ENCODE measurements at regions not wholly inside any gene's neighbourhood (a gene's known extent, or its start where the extent isn't known, plus 50 kb on each side); places are given as distances from the start of the nearest gene placed in this dataset.

- H3K4me1 ChIP-seq = no peaks in the 10 kb centered on the region
Measured at GRCh38 chr3:95775486-95776094, 1038.8 kb upstream of the EPHA6 start.

GRCh38 chr3:95781598-95781997 lies 1032.8 kb upstream of the EPHA6 start:
- H3K4me1 ChIP-seq = no peaks in the 10 kb centered on the region
- H3K4me3 ChIP-seq (replicated peaks in 1 of 3) = no peak overlapping the region
- intact Hi-C loops (cut with DNase I) = no loop called here

More at GRCh38 chr3:95775486-95776094, 1038.8 kb upstream of the EPHA6 start:
- intact Hi-C loops (cut with DNase I) = no loop called here
- Histone ChIP-seq H3K27ac (no peak overlapping the region), H3K27me3 (no peaks in the 10 kb centered on the region), H3K36me3 (no peaks in the 10 kb centered on the region), H3K9me3 (no peaks in the 10 kb centered on the region), H3K4me3 (replicated peaks in 1 of 3) (no peak overlapping the region)
- 78 to 87% methylated on average over 5 of the region's 5 CpGs for WGBS, 2 donors
- DNase-seq = no peak
- TF ChIP-seq POLR2A (IDR thresholded peaks at IDR 0.05) = no peak
- TF ChIP-seq CTCF (IDR thresholded peaks at IDR 0.05) = no peak

DNA sequence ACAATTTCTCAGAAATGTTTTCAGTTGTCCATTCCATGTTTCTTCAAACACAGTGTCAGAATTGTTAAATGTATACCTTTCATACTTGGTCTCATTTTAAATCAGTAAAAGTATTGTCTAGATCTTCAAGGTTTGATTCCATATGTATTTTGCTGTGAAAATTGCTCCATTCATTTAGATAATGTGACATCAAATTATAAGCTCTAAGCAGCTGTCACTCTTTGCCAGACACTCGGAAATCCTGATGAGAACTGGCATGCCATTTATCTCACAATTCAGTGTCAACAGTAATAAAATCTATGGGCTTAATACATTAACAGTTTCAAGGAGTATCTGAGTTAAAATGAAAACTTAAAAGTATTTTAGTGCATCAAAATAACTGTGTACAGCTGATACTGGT lies 1025.3 kb upstream of the EPHA6 start:
- Histone ChIP-seq H3K4me1 (no peaks in the 10 kb centered on the region), H3K27ac (no peak overlapping the region), H3K27me3 (no peaks in the 10 kb centered on the region), H3K36me3 (no peaks in the 10 kb centered on the region), H3K4me3 (replicated peaks in 1 of 3) (no peak overlapping the region), H3K9me3 (no peaks in the 10 kb centered on the region)
- intact Hi-C loops (cut with DNase I) = no loop called here
- no peak for TF ChIP-seq CTCF (IDR thresholded peaks at IDR 0.05)
- no peak for TF ChIP-seq POLR2A (IDR thresholded peaks at IDR 0.05)
- WGBS, 2 donors = 84 to 89% methylated on average over 1 of the region's 1 CpG
- no peak for DNase-seq

More at GRCh38 chr3:95781598-95781997, 1032.8 kb upstream of the EPHA6 start:
- H3K36me3 ChIP-seq = no peaks in the 10 kb centered on the region
- H3K27me3 ChIP-seq = no peaks in the 10 kb centered on the region
- TF ChIP-seq POLR2A (IDR thresholded peaks at IDR 0.05) (no peak), CTCF (IDR thresholded peaks at IDR 0.05) (no peak)
- DNase-seq = no peak
- H3K27ac ChIP-seq = no peak overlapping the region
- no peaks in the 10 kb centered on the region for H3K9me3 ChIP-seq

- TF ChIP-seq POLR2A (IDR thresholded peaks at IDR 0.05) (no peak), CTCF (IDR thresholded peaks at IDR 0.05) (no peak)
- H3K4me3 ChIP-seq (replicated peaks in 1 of 3) = no peak overlapping the region
- no peaks in the 10 kb centered on the region for H3K9me3 ChIP-seq
- no peaks in the 10 kb centered on the region for H3K36me3 ChIP-seq
- WGBS, 2 donors = 86 to 92% methylated on average over 3 of the region's 3 CpGs
- intact Hi-C loops (cut with DNase I) = no loop called here
- no peak for DNase-seq
- H3K27me3 ChIP-seq = no peaks in the 10 kb centered on the region
- H3K4me1 ChIP-seq = no peaks in the 10 kb centered on the region
- H3K27ac ChIP-seq = no peak overlapping the region
Measured at GRCh38 chr3:95797081-95797480, 1017.3 kb upstream of the EPHA6 start.

DNA sequence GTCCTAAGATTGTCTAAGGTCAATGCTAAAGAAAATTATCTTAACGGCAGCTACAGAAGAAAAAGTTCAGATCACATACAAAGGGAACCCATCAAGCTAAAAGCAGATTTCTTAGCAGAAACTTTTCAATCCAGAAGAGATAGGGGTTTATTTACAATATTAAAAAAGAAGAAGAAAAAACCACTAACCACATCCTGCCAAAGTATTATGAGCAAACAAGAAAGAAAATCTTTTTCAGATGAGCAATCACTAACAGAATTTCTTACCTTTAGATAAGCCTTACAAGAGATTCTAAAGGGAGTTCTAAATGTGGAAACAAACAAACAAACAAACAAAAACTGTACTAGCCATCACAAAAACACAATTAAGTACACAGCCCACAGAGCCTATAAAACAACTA lies 1015.8 kb upstream of the EPHA6 start:
- H3K9me3 ChIP-seq = no peaks in the 10 kb centered on the region
- H3K4me1 ChIP-seq = no peaks in the 10 kb centered on the region
- H3K36me3 ChIP-seq = no peaks in the 10 kb centered on the region
- TF ChIP-seq POLR2A (IDR thresholded peaks at IDR 0.05) (no peak), CTCF (IDR thresholded peaks at IDR 0.05) (no peak)
- H3K27ac ChIP-seq = no peak overlapping the region
- H3K4me3 ChIP-seq (replicated peaks in 1 of 3) = no peak overlapping the region
- intact Hi-C loops (cut with DNase I) = no loop called here
- no peak for DNase-seq
- 92 to 95% methylated on average over 1 of the region's 1 CpG for WGBS, 2 donors
- no peaks in the 10 kb centered on the region for H3K27me3 ChIP-seq
